ENCODE measurements at regions not wholly inside any gene's neighbourhood (a gene's known extent, or its start where the extent isn't known, plus 50 kb on each side); places are given as distances from the start of the nearest gene placed in this dataset.

DNA sequence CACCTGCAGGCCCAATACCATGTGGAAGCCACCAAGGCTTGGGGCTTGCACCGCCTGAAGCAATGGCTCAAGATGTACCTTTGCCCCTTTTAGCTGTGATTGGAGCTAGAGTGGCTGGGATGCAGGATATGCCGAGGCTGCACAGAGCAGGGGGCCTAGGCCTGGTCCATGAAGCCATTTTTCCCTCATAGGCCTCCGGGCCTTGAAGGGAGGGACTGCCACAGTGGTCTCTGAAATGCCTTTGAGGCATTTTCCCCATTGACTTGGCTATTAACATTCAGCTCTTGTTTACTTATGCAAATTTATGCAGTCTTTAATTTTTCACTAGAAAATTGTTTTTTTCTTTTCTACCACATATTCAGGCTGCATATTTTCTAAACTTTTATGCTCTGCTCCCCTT lies 203.2 kb upstream of the HHIP start:
- no peak overlapping the region for H3K4me3 ChIP-seq
- H3K4me1 ChIP-seq, result no peaks in the 10 kb centered on the region
- intact Hi-C loops (cut with DNase I), result no loop called here
- no peak overlapping the region for H3K9ac ChIP-seq (ENCODE audit: low read depth in 2 of 2, low read length in 2 of 2)
- no peak for DNase-seq
- TF ChIP-seq, protein P1, sequence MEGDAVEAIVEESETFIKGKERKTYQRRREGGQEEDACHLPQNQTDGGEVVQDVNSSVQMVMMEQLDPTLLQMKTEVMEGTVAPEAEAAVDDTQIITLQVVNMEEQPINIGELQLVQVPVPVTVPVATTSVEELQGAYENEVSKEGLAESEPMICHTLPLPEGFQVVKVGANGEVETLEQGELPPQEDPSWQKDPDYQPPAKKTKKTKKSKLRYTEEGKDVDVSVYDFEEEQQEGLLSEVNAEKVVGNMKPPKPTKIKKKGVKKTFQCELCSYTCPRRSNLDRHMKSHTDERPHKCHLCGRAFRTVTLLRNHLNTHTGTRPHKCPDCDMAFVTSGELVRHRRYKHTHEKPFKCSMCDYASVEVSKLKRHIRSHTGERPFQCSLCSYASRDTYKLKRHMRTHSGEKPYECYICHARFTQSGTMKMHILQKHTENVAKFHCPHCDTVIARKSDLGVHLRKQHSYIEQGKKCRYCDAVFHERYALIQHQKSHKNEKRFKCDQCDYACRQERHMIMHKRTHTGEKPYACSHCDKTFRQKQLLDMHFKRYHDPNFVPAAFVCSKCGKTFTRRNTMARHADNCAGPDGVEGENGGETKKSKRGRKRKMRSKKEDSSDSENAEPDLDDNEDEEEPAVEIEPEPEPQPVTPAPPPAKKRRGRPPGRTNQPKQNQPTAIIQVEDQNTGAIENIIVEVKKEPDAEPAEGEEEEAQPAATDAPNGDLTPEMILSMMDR (IDR thresholded peaks at IDR 0.05), result no peak
- H3K27me3 ChIP-seq, result no peaks in the 10 kb centered on the region
- H3K9me3 ChIP-seq, result no peaks in the 10 kb centered on the region
- H3K27ac ChIP-seq, result no peak overlapping the region
- no peaks in the 10 kb centered on the region for H3K36me3 ChIP-seq

DNA sequence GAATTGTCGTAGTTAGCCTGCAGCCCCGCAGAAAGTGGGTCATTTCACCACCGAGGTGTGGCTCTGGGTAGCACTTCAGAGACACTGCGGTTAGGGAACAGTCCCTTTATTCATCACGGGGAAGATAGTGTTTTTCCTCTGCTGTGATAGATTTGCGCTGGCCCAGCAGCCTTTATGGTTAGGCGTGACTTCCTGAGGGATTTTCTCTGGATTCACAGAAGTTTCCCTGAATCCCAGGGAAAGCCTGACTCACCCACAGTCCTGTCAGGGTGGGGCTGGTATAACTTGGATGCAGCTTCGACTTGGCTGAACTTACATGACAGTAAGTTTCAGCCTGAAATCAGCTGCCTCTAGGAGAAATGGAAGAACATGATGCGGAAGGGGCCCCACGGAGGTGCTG lies 196.3 kb upstream of the HHIP start:
- Histone ChIP-seq H3K27ac (no peak overlapping the region), H3K36me3 (no peaks in the 10 kb centered on the region), H3K9me3 (no peaks in the 10 kb centered on the region), H3K4me1 (no peaks in the 10 kb centered on the region), H3K4me3 (no peak overlapping the region), H3K27me3 (no peaks in the 10 kb centered on the region), H3K9ac (ENCODE audit: low read depth in 2 of 2, low read length in 2 of 2) (no peak overlapping the region)
- intact Hi-C loops (cut with DNase I), result no loop called here
- peak; percentile 18 for DNase-seq
- TF ChIP-seq, protein P1 (IDR thresholded peaks at IDR 0.05), result no peak

GRCh38 chr4:144450526-144450925 lies 195.4 kb upstream of the HHIP start:
- Histone ChIP-seq H3K36me3 (no peaks in the 10 kb centered on the region), H3K27me3 (no peaks in the 10 kb centered on the region), H3K9ac (ENCODE audit: low read depth in 2 of 2, low read length in 2 of 2) (no peak overlapping the region), H3K4me3 (no peak overlapping the region), H3K27ac (no peak overlapping the region), H3K9me3 (no peaks in the 10 kb centered on the region), H3K4me1 (no peaks in the 10 kb centered on the region)
- TF ChIP-seq, protein P1 (IDR thresholded peaks at IDR 0.05), result no peak
- no peak for DNase-seq
- intact Hi-C loops (cut with DNase I), result no loop called here

DNA sequence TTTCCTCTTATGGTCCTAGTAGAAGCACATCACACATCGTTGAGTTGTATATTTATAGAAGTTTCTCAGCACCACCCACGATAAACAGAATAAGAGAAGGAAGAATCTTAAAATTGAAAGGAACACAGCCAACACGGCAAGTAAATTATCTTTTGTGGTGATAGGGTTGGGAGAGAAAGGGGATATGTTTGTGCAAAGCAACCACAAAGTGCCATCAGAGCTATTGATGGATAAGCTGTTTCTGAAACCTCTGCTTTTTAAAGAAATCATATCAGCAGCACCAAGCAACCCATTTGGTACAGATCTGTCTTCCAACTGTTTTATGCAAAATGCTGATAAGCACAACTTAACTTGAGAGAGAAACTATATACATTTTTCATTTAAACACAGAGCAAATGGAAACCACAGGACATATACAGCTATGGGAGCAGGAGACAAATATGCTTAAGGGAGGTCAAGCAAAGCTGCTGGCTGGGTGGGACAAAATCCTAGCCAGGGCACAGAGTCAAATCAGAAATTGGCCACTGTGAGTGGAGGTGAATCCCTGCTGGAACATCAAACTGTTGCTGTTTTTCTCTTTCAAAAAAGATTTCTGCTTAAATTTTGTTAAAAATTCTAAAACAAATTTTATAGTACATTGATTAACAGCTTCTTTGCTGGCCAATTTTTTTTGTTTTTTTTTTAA lies 194.0 kb upstream of the HHIP start:
- DNase-seq, result no peak
- H3K27ac ChIP-seq, result no peak overlapping the region
- H3K9ac ChIP-seq (ENCODE audit: low read depth in 2 of 2, low read length in 2 of 2), result no peak overlapping the region
- no peak overlapping the region for H3K4me3 ChIP-seq
- no peaks in the 10 kb centered on the region for H3K27me3 ChIP-seq
- H3K4me1 ChIP-seq, result no peaks in the 10 kb centered on the region
- H3K9me3 ChIP-seq, result no peaks in the 10 kb centered on the region
- no peaks in the 10 kb centered on the region for H3K36me3 ChIP-seq
- TF ChIP-seq, protein P1 (IDR thresholded peaks at IDR 0.05), result no peak
- intact Hi-C loops (cut with DNase I), result no loop called here

- no peak for DNase-seq
- Histone ChIP-seq H3K9me3 (no peaks in the 10 kb centered on the region), H3K4me3 (no peak overlapping the region), H3K36me3 (no peaks in the 10 kb centered on the region), H3K4me1 (no peaks in the 10 kb centered on the region), H3K9ac (ENCODE audit: low read depth in 2 of 2, low read length in 2 of 2) (no peak overlapping the region), H3K27ac (no peak overlapping the region), H3K27me3 (no peaks in the 10 kb centered on the region)
- TF ChIP-seq, protein P1 (IDR thresholded peaks at IDR 0.05), result no peak
- intact Hi-C loops (cut with DNase I), result no loop called here
Observed at GRCh38 chr4:144456196-144456595, 189.8 kb upstream of the HHIP start.

All from colonic mucosa (tissue), 4 donors.